Liver (tissue), 8 donors: ENCODE measurements at regions not wholly inside any gene's neighbourhood (a gene's known extent, or its start where the extent isn't known, plus 50 kb on each side); places are given as distances from the start of the nearest gene placed in this dataset.

Experiments
- DNase-seq: peaks from one replicate; pipeline ENCODE4 v3.0.0-alpha.2; 2017; ENCODE audit warnings: low spot score
- H3K27ac ChIP-seq, 2 donors: one replicate each; pipeline ENCODE4 v1.7.0; 2013; ENCODE audit warnings: inconsistent platforms in 2 of 2, low read length in 2 of 2, control low read depth in 1 of 2, low read depth in 1 of 2, mild to moderate bottlenecking in 1 of 2
- H3K27me3 ChIP-seq, 4 donors: one replicate each; pipeline versions ENCODE4 v1.6.1 to v1.7.0; 2013; ENCODE audit warnings: low read length in 3 of 4, inconsistent platforms in 1 of 4, mild to moderate bottlenecking in 1 of 4, moderate library complexity in 1 of 4; ENCODE audit not compliant: control insufficient read depth in 4 of 4, insufficient read depth in 4 of 4
- H3K36me3 ChIP-seq, 4 donors: one replicate each; pipeline versions ENCODE4 v1.6.1 to v1.7.0; 2013; ENCODE audit warnings: low read length in 3 of 4, mild to moderate bottlenecking in 3 of 4, low read depth in 1 of 4, moderate library complexity in 1 of 4; ENCODE audit not compliant: control insufficient read depth in 4 of 4, insufficient read depth in 3 of 4
- H3K4me1 ChIP-seq, 4 donors: one replicate each; pipeline versions ENCODE4 v1.6.1 to v1.7.0; 2013; ENCODE audit warnings: low read length in 3 of 4, mild to moderate bottlenecking in 3 of 4, moderate library complexity in 1 of 4; ENCODE audit not compliant: control insufficient read depth in 4 of 4, insufficient read depth in 4 of 4
- H3K4me3 ChIP-seq, 3 donors: one replicate each; pipeline versions ENCODE4 v1.6.1 to v1.7.0; 2013; ENCODE audit warnings: low read length in 3 of 3, control low read depth in 1 of 3, low read depth in 1 of 3, mild to moderate bottlenecking in 1 of 3
- H3K9ac ChIP-seq, 2 donors: one replicate each; pipeline ENCODE4 v1.7.0; 2013; ENCODE audit warnings: low read length in 2 of 2, mild to moderate bottlenecking in 2 of 2, moderate library complexity in 2 of 2, control low read depth in 1 of 2, low read depth in 1 of 2
- H3K9me3 ChIP-seq, 4 donors: one replicate each; pipeline versions ENCODE4 v1.6.1 to v1.7.0; 2013; ENCODE audit warnings: low read length in 3 of 4; ENCODE audit not compliant: control insufficient read depth in 4 of 4
- ATF3 ChIP-seq: IDR thresholded peaks from 2 replicates; pipeline ENCODE4 v1.6.1; 2016; ENCODE audit warnings: antibody characterized with exemption
- CTCF ChIP-seq: fragments of 150-350 bp; IDR thresholded peaks from 2 replicates; pipeline ENCODE4 v1.5.1; 2017; ENCODE audit warnings: improper control_type of control experiment, low read depth, low read length; ENCODE audit not compliant: missing input control
- EGR1 ChIP-seq, 2 donors: IDR thresholded peaks; 2 replicates each; pipeline ENCODE4 v1.6.1; 2016 to 2018; ENCODE audit warnings: antibody characterized with exemption in 2 of 2, low read depth in 2 of 2
- FOXA1 ChIP-seq: IDR thresholded peaks from 2 replicates; pipeline ENCODE4 v1.6.1; 2016; ENCODE audit warnings: antibody characterized with exemption
- GABPA ChIP-seq, 2 donors: IDR thresholded peaks in 1 of 2; conservative IDR thresholded peaks in 1 of 2; 2 replicates each; pipeline ENCODE4 v1.6.1; 2016; ENCODE audit warnings: antibody characterized with exemption in 2 of 2, mild to moderate bottlenecking in 1 of 2, moderate library complexity in 1 of 2
- HNF4A ChIP-seq, 2 donors: conservative IDR thresholded peaks; 2 replicates each; pipeline ENCODE4 v1.6.1; 2016; ENCODE audit warnings: antibody characterized with exemption in 2 of 2, mild to moderate bottlenecking in 2 of 2
- HNF4G ChIP-seq: IDR thresholded peaks from 2 replicates; pipeline ENCODE4 v1.6.1; 2016; ENCODE audit warnings: antibody characterized with exemption
- JUND ChIP-seq, 2 donors: IDR thresholded peaks; 2 replicates each; pipeline ENCODE4 v1.6.1; 2016; ENCODE audit warnings: antibody characterized with exemption in 2 of 2
- MAX ChIP-seq: IDR thresholded peaks from 2 replicates; pipeline ENCODE4 v1.6.1; 2016; ENCODE audit warnings: antibody characterized with exemption
- NR2F2 ChIP-seq: IDR thresholded peaks from 2 replicates; pipeline ENCODE4 v1.6.1; 2016; ENCODE audit warnings: antibody characterized with exemption
- RAD21 ChIP-seq, 2 donors: IDR thresholded peaks; 2 replicates each; pipeline ENCODE4 v1.6.1; 2016; ENCODE audit warnings: antibody characterized with exemption in 2 of 2, mild to moderate bottlenecking in 2 of 2
- REST ChIP-seq: IDR thresholded peaks from 2 replicates; pipeline ENCODE4 v1.6.1; 2016; ENCODE audit warnings: antibody characterized with exemption, mild to moderate bottlenecking
- RXRA ChIP-seq, 2 donors: IDR thresholded peaks; 2 replicates each; pipeline ENCODE4 v1.6.1; 2017 to 2018; ENCODE audit warnings: antibody characterized with exemption in 2 of 2, mild to moderate bottlenecking in 1 of 2
- SP1 ChIP-seq: IDR thresholded peaks from 2 replicates; pipeline ENCODE4 v1.6.1; 2018; ENCODE audit warnings: antibody characterized with exemption, mild to moderate bottlenecking
- TAF1 ChIP-seq: conservative IDR thresholded peaks from 2 replicates; pipeline ENCODE4 v1.6.1; 2016; ENCODE audit warnings: antibody characterized with exemption, mild to moderate bottlenecking
- YY1 ChIP-seq: IDR thresholded peaks from 2 replicates; pipeline ENCODE4 v1.6.1; 2016; ENCODE audit warnings: antibody characterized with exemption, mild to moderate bottlenecking
- ZBTB33 ChIP-seq: IDR thresholded peaks from 2 replicates; pipeline ENCODE4 v1.6.1; 2016; ENCODE audit warnings: antibody characterized with exemption
- WGBS: extraction: QIAGEN DNeasy Blood & Tissue Kit; methylation state at CpG from one replicate; pipeline ENCODE4 v1.1.7; 2013; 5-methylcytosine and 5-hydroxymethylcytosine counted together
- donor health status: healthy.
- donor health status: healthy.
- donor health status: healthy.
- donor health status: healthy.
- donor health status: healthy.

- no peaks in the 10 kb centered on the region for H3K4me1 ChIP-seq
- H3K9me3 ChIP-seq, result no peaks in the 10 kb centered on the region
- no peak overlapping the region for H3K27ac ChIP-seq
- WGBS, result 51% methylated on average over 1 of the region's 1 CpG
- H3K36me3 ChIP-seq, result no peaks in the 10 kb centered on the region
- TF ChIP-seq YY1 (no peak), RXRA (IDR thresholded peaks at IDR 0.05) (no peak), TAF1 (no peak), JUND (IDR thresholded peaks at IDR 0.05) (no peak), ATF3 (no peak), RAD21 (IDR thresholded peaks at IDR 0.05) (no peak), MAX (no peak), ZBTB33 (no peak), REST (no peak), GABPA (IDR thresholded peaks at IDR 0.05 in 1 of 2, conservative IDR thresholded peaks at IDR 0.05 in 1 of 2) (no peak), HNF4G (no peak), FOXA1 (no peak), NR2F2 (no peak), EGR1 (IDR thresholded peaks at IDR 0.05; ENCODE audit: low read depth in 2 of 2) (no peak)
- H3K4me3 ChIP-seq, result no peak overlapping the region
- DNase-seq, result no peak
- no peaks in the 10 kb centered on the region for H3K27me3 ChIP-seq
- H3K9ac ChIP-seq, result no peak overlapping the region
These were observed 118.6 kb upstream of the LRATD1 start for GRCh38 chr2:14513903-14514302.

- no peaks in the 10 kb centered on the region for H3K27me3 ChIP-seq
- TF ChIP-seq HNF4A (conservative IDR thresholded peaks at IDR 0.05) (no peak), ZBTB33 (no peak), CTCF (no peak), REST (no peak), GABPA (IDR thresholded peaks at IDR 0.05 in 1 of 2, conservative IDR thresholded peaks at IDR 0.05 in 1 of 2) (no peak), RXRA (IDR thresholded peaks at IDR 0.05) (no peak), MAX (no peak), NR2F2 (no peak), SP1 (no peak), RAD21 (IDR thresholded peaks at IDR 0.05) (no peak), FOXA1 (no peak)
- no peak overlapping the region for H3K4me3 ChIP-seq
- H3K9me3 ChIP-seq, result no peaks in the 10 kb centered on the region
- 89% methylated on average over 1 of the region's 1 CpG for WGBS
- H3K4me1 ChIP-seq, result no peaks in the 10 kb centered on the region
- no peak for DNase-seq
- H3K9ac ChIP-seq, result no peak overlapping the region
- no peaks in the 10 kb centered on the region for H3K36me3 ChIP-seq
- no peak overlapping the region for H3K27ac ChIP-seq
These were observed 115.7 kb upstream of the LRATD1 start for GRCh38 chr2:14516844-14517243.
